Calu3 (cell line): ENCODE measurements at regions not wholly inside any gene's neighbourhood (a gene's known extent, or its start where the extent isn't known, plus 50 kb on each side); places are given as distances from the start of the nearest gene placed in this dataset.

Experiments
- BruUV-seq: library from RNA; stranded (reverse); fragments of 400-500 nt; replicated peaks from 2 replicates; lab custom pipeline; 2021; lab: Mats Ljungman, UMichigan
- CTCF ChIA-PET: fragments of 300-600 bp; sonication (Branson Sonifier 250); formaldehyde crosslinking; loops from one replicate; lab custom pipeline; 2022; ENCODE audit warnings: antibody characterized with exemption; lab: Charles Lee
- DNase-seq: peaks from one replicate; pipeline ENCODE4 v3.0.0; 2022
- H3K27ac Mint-ChIP-seq: one replicate; pipeline ENCODE4 v1.8.0; 2022; ENCODE audit warnings: mixed read lengths; ENCODE audit not compliant: unreplicated experiment
- H3K27me3 Mint-ChIP-seq: one replicate; pipeline ENCODE4 v1.8.0; 2022; ENCODE audit warnings: mixed read lengths; ENCODE audit not compliant: unreplicated experiment
- H3K36me3 Mint-ChIP-seq: one replicate; pipeline ENCODE4 v1.8.0; 2022; ENCODE audit warnings: mild to moderate bottlenecking, moderate library complexity, mixed read lengths; ENCODE audit not compliant: insufficient read depth, unreplicated experiment
- H3K4me1 Mint-ChIP-seq: one replicate; pipeline ENCODE4 v1.8.0; 2022; ENCODE audit warnings: mild to moderate bottlenecking, low read depth, mixed read lengths; ENCODE audit not compliant: unreplicated experiment
- H3K4me3 Mint-ChIP-seq: one replicate; pipeline ENCODE4 v1.8.0; 2022; ENCODE audit warnings: mild to moderate bottlenecking, low read depth, moderate library complexity, mixed read lengths; ENCODE audit not compliant: unreplicated experiment
- H3K9me3 Mint-ChIP-seq: one replicate; pipeline ENCODE4 v1.8.0; 2022; ENCODE audit warnings: low read depth, mixed read lengths; ENCODE audit not compliant: unreplicated experiment
- intact Hi-C: fragments of 100-400 bp; cut with micrococcal nuclease; formaldehyde crosslinking; loops from one replicate; pipeline ENCODE4 v1.10.0; 2022; ENCODE audit not compliant: unreplicated experiment
- TF ChIP-seq, protein P1 (sequence below): fragments of 200-600 bp; IDR thresholded peaks from one replicate; pipeline ENCODE4 v1.8.0; 2022; ENCODE audit warnings: antibody characterized with exemption; ENCODE audit not compliant: unreplicated experiment

GRCh38 chr21:29242201-29242600 is 56.5 kb upstream of the BACH1 start:
- CTCF ChIA-PET, result no interaction called here
- Mint-ChIP-seq H3K27me3 (no peaks in the 10 kb centered on the region), H3K36me3 (no peaks in the 10 kb centered on the region), H3K27ac (no peak overlapping the region), H3K4me1 (no peaks in the 10 kb centered on the region), H3K4me3 (no peak overlapping the region), H3K9me3 (no peaks in the 10 kb centered on the region)
- no peak for DNase-seq
- intact Hi-C loops, result no loop called here
- TF ChIP-seq, protein P1, sequence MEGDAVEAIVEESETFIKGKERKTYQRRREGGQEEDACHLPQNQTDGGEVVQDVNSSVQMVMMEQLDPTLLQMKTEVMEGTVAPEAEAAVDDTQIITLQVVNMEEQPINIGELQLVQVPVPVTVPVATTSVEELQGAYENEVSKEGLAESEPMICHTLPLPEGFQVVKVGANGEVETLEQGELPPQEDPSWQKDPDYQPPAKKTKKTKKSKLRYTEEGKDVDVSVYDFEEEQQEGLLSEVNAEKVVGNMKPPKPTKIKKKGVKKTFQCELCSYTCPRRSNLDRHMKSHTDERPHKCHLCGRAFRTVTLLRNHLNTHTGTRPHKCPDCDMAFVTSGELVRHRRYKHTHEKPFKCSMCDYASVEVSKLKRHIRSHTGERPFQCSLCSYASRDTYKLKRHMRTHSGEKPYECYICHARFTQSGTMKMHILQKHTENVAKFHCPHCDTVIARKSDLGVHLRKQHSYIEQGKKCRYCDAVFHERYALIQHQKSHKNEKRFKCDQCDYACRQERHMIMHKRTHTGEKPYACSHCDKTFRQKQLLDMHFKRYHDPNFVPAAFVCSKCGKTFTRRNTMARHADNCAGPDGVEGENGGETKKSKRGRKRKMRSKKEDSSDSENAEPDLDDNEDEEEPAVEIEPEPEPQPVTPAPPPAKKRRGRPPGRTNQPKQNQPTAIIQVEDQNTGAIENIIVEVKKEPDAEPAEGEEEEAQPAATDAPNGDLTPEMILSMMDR, result no peak
- BruUV-seq, result no TSS peak

GRCh38 chr21:29243188-29243587 is 55.5 kb upstream of the BACH1 start:
- TF ChIP-seq, protein P1, result no peak
- Mint-ChIP-seq H3K36me3 (no peaks in the 10 kb centered on the region), H3K27ac (no peak overlapping the region), H3K4me1 (no peaks in the 10 kb centered on the region), H3K27me3 (no peaks in the 10 kb centered on the region), H3K9me3 (no peaks in the 10 kb centered on the region), H3K4me3 (no peak overlapping the region)
- no TSS peak for BruUV-seq
- intact Hi-C loops, result no loop called here
- CTCF ChIA-PET, result no interaction called here
- no peak for DNase-seq

DNA sequence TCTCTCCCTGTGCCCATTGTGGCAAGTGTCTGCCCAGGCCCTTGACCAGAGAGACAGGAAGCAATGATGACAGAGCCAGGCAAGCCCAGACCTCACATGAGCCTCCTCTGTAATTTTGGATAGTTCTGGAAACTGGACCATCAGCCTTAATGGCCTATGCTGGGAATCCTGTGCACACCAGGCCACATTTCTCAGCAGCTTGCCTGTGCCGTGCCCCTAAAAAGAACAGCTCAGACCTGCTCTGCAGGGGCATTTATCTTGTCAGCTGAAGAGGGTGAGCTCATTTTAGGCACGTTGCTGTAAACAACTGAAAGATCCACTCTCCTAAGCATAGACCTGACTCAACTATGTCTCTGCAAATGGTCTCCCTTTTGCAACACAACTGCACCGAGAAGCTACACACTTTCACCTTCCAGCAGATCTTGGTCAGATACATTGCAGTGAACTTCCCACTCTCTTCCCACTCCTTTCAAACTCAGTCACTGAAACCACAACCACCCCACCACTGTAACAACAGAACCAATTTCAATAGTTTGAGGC is 53.5 kb upstream of the BACH1 start:
- Mint-ChIP-seq H3K4me1 (no peaks in the 10 kb centered on the region), H3K27ac (no peak overlapping the region), H3K4me3 (no peak overlapping the region), H3K9me3 (no peaks in the 10 kb centered on the region), H3K36me3 (no peaks in the 10 kb centered on the region), H3K27me3 (no peaks in the 10 kb centered on the region)
- TF ChIP-seq, protein P1, result no peak
- CTCF ChIA-PET, result interaction anchor here (1.8 kb wide), 1 partner anchor 11 kb away, joined by 4 read pairs; no protein-coding TSS in a partner anchor
- DNase-seq, result no peak
- intact Hi-C loops, result no loop called here
- no TSS peak for BruUV-seq

GRCh38 chr21:29245863-29246262 is 52.9 kb upstream of the BACH1 start:
- BruUV-seq, result no TSS peak
- no peaks in the 10 kb centered on the region for H3K9me3 Mint-ChIP-seq
- H3K27ac Mint-ChIP-seq, result no peak overlapping the region
- no peaks in the 10 kb centered on the region for H3K4me1 Mint-ChIP-seq
- intact Hi-C loops, result no loop called here
- H3K27me3 Mint-ChIP-seq, result no peaks in the 10 kb centered on the region
- CTCF ChIA-PET, result interaction anchor here (1.8 kb wide), 1 partner anchor 11 kb away, joined by 4 read pairs; no protein-coding TSS in a partner anchor
- no peak overlapping the region for H3K4me3 Mint-ChIP-seq
- no peak for DNase-seq
- H3K36me3 Mint-ChIP-seq, result no peaks in the 10 kb centered on the region
- TF ChIP-seq, protein P1, result no peak
